ENCODE measurements at regions not wholly inside any gene's neighbourhood (a gene's known extent, or its start where the extent isn't known, plus 50 kb on each side); places are given as distances from the start of the nearest gene placed in this dataset.

DNA sequence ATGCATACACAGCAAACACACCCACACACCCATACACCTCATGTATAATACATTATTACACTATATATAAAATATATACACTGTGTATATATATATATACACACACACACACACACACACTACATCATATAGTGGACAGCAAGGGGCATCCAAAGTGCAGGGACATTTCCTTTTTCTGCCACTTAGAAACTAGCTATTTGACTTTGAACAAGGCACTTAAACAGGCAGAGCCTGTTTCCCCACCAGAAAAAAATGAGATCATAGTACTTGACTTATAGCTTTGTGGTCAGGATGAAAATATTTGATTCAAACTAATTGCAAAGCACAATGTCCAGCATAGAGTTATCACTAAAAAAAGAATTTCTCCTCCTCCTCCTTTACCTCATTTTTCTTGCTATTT lies 254.3 kb upstream of the NPVF start:
- TF ChIP-seq POLR2AphosphoS5 (IDR thresholded peaks at IDR 0.05; ENCODE audit: low read depth, low read length) = no peak
- no peak for TF ChIP-seq POLR2A (IDR thresholded peaks at IDR 0.05; ENCODE audit: low read depth, low read length)
- TF ChIP-seq TAF1 (IDR thresholded peaks at IDR 0.05; ENCODE audit: low read depth, low read length) = no peak
- no peak for TF ChIP-seq PAX5 (IDR thresholded peaks at IDR 0.05; ENCODE audit: insufficient read depth, low read length, severe bottlenecking)
- TF ChIP-seq POU2F2 (IDR thresholded peaks at IDR 0.05; ENCODE audit: low read depth, low read length) = no peak
- no peak for TF ChIP-seq SPI1 (IDR thresholded peaks at IDR 0.05; ENCODE audit: low read depth, low read length)
